ENCODE measurements at regions not wholly inside any gene's neighbourhood (a gene's known extent, or its start where the extent isn't known, plus 50 kb on each side); places are given as distances from the start of the nearest gene placed in this dataset.

DNA sequence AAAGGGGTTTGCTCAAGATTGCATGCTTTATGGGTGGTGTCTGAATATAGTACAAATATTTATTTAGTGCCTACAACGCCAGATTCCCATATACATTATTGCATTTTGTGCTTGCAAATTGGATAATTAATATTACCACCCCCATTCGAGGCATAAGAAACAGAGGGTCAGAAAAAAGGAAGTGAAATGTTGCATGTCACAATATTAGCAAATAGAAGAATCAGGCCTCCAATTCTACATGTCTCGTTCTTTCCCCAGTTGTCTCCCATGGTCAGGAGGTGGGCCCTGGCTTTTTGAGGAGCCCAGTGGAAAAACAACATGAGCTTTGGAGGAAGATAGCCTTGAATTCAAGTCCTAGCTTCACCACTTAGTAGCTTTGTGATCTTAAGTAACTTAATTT, 98.1 kb upstream of the CCDC112 start:
- TF ChIP-seq, protein P1, sequence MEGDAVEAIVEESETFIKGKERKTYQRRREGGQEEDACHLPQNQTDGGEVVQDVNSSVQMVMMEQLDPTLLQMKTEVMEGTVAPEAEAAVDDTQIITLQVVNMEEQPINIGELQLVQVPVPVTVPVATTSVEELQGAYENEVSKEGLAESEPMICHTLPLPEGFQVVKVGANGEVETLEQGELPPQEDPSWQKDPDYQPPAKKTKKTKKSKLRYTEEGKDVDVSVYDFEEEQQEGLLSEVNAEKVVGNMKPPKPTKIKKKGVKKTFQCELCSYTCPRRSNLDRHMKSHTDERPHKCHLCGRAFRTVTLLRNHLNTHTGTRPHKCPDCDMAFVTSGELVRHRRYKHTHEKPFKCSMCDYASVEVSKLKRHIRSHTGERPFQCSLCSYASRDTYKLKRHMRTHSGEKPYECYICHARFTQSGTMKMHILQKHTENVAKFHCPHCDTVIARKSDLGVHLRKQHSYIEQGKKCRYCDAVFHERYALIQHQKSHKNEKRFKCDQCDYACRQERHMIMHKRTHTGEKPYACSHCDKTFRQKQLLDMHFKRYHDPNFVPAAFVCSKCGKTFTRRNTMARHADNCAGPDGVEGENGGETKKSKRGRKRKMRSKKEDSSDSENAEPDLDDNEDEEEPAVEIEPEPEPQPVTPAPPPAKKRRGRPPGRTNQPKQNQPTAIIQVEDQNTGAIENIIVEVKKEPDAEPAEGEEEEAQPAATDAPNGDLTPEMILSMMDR (conservative IDR thresholded peaks at IDR 0.05; ENCODE audit: low read length): no peak
- TF ChIP-seq EZH2phosphoT487 (IDR thresholded peaks at IDR 0.05; ENCODE audit: borderline replicate concordance, low read depth, low read length): no peak
